ENCODE measurements at regions not wholly inside any gene's neighbourhood (a gene's known extent, or its start where the extent isn't known, plus 50 kb on each side); places are given as distances from the start of the nearest gene placed in this dataset.

DNA sequence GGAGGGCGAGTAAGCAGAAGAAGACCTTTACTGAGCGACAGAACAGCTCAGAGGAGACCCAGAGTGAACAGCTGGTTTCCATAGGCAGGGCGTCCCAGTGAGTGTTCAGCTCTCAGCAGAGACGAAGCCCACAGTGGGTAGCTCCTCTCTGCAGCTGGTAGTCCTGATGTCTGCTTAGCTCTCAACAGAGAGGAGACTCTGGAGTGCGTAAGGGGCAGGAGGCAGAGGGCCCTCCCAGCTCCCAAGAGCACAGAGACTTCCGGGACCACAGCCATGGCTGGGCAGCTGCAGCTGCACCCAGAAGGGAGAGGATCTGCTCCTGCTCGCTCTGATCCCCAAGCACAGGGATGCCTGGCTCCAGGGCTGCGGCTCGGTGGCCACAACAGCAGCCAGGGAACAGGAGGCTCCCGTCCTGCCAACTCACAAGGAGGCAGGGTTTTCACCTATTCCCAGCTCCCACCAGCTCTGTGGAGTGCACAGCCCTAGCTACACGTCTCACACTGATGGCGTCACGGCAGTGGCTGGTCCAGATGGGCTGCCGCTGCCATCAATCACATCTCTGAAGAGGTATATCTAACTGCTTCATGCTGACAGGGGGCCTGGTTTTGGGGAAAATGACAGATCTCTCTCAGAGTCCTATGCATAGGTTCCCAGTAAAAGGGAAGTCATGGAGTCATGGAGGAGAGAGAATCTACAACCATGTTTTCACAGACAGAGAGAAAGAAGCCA is 2660.1 kb upstream of the PCDH20 start:
- intact Hi-C loops (cut with DNase I, micrococcal nuclease), result no loop called here

GRCh38 chr13:64074971-64075474 is 2659.4 kb upstream of the PCDH20 start:
- H3K9me3 Mint-ChIP-seq, result no peaks in the 10 kb centered on the region
- H3K4me1 ChIP-seq (ENCODE audit: insufficient read depth, low read length), result no peaks in the 10 kb centered on the region
- no peak overlapping the region for H3K4me3 Mint-ChIP-seq
- H3K27me3 ChIP-seq (ENCODE audit: control insufficient read depth in 1 of 2, insufficient read depth in 2 of 2, low read length in 2 of 2), result no peaks in the 10 kb centered on the region
- DNase-seq (no peak), ATAC-seq (ENCODE audit: poor library complexity) (no peak)
- H3K4me3 ChIP-seq (ENCODE audit: low read length), result no peak overlapping the region
- H3K27me3 Mint-ChIP-seq, result no peaks in the 10 kb centered on the region
- H3K27ac Mint-ChIP-seq, result no peak overlapping the region
- TF ChIP-seq, protein P1, sequence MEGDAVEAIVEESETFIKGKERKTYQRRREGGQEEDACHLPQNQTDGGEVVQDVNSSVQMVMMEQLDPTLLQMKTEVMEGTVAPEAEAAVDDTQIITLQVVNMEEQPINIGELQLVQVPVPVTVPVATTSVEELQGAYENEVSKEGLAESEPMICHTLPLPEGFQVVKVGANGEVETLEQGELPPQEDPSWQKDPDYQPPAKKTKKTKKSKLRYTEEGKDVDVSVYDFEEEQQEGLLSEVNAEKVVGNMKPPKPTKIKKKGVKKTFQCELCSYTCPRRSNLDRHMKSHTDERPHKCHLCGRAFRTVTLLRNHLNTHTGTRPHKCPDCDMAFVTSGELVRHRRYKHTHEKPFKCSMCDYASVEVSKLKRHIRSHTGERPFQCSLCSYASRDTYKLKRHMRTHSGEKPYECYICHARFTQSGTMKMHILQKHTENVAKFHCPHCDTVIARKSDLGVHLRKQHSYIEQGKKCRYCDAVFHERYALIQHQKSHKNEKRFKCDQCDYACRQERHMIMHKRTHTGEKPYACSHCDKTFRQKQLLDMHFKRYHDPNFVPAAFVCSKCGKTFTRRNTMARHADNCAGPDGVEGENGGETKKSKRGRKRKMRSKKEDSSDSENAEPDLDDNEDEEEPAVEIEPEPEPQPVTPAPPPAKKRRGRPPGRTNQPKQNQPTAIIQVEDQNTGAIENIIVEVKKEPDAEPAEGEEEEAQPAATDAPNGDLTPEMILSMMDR (IDR thresholded peaks at IDR 0.05), result no peak
- POLR2A ChIA-PET, result no interaction called here
- H3K9me3 ChIP-seq (ENCODE audit: control insufficient read depth in 1 of 2, insufficient read depth in 1 of 2, low read length in 2 of 2), result peaks cover 0 to 45% of the 10 kb centered on the region in 2 experiments
- H3K36me3 ChIP-seq (ENCODE audit: insufficient read depth, low read length), result no peaks in the 10 kb centered on the region
- no peak overlapping the region for H3K27ac ChIP-seq (ENCODE audit: low read depth in 1 of 2, low read length in 2 of 2)
- intact Hi-C loops (cut with DNase I, micrococcal nuclease), result no loop called here
- no peaks in the 10 kb centered on the region for H3K4me1 Mint-ChIP-seq (ENCODE audit: low read depth)
- no peaks in the 10 kb centered on the region for H3K36me3 Mint-ChIP-seq (ENCODE audit: low read depth)
- CTCF ChIA-PET, result no interaction called here

More for the DNA sequence above, 2660.1 kb upstream of the PCDH20 start:
- Histone ChIP-seq H3K4me3 (ENCODE audit: low read length) (no peak overlapping the region), H3K27me3 (ENCODE audit: control insufficient read depth in 1 of 2, insufficient read depth in 2 of 2, low read length in 2 of 2) (no peaks in the 10 kb centered on the region), H3K4me1 (ENCODE audit: insufficient read depth, low read length) (no peaks in the 10 kb centered on the region), H3K27ac (ENCODE audit: low read depth in 1 of 2, low read length in 2 of 2) (no peak overlapping the region), H3K36me3 (ENCODE audit: insufficient read depth, low read length) (no peaks in the 10 kb centered on the region), H3K9me3 (ENCODE audit: control insufficient read depth in 1 of 2, insufficient read depth in 1 of 2, low read length in 2 of 2) (peaks cover 0 to 45% of the 10 kb centered on the region in 2 experiments)
- no peaks in the 10 kb centered on the region for H3K36me3 Mint-ChIP-seq (ENCODE audit: low read depth)
- no peak for DNase-seq
- ATAC-seq (ENCODE audit: poor library complexity), result no peak
- ChIA-PET POLR2A (no interaction called here), CTCF (no interaction called here)
- no peaks in the 10 kb centered on the region for H3K4me1 Mint-ChIP-seq (ENCODE audit: low read depth)
- TF ChIP-seq, protein P1 (IDR thresholded peaks at IDR 0.05), result no peak
- no peak overlapping the region for H3K27ac Mint-ChIP-seq
- H3K9me3 Mint-ChIP-seq, result no peaks in the 10 kb centered on the region
- H3K4me3 Mint-ChIP-seq, result no peak overlapping the region
- no peaks in the 10 kb centered on the region for H3K27me3 Mint-ChIP-seq

DNA sequence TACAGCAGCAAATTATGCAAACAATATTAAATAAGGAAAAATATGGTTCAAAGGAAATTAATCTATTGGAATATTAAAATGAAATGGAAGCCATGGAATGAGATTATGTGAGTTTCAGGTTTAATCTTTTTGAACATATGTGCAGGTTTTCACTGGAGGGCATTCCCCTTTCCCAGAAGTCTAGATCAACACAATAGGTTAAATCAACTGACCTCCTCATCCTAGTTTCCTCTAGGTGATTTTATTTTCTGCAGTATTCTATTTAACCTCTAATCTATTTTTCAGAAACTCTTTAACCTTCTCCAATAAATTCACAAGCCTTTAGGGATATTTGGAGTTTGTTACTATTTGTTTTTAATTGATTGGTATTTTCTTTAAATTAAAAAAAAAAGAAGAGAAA is 2657.6 kb upstream of the PCDH20 start:
- TF ChIP-seq, protein P1 (IDR thresholded peaks at IDR 0.05), result no peak
- CTCF ChIA-PET, result no interaction called here

More for the DNA sequence above, 2657.6 kb upstream of the PCDH20 start:
- POLR2A ChIA-PET, result no interaction called here
- Mint-ChIP-seq H3K36me3 (ENCODE audit: low read depth) (no peaks in the 10 kb centered on the region), H3K9me3 (no peaks in the 10 kb centered on the region), H3K27me3 (no peaks in the 10 kb centered on the region), H3K4me3 (no peak overlapping the region), H3K27ac (no peak overlapping the region), H3K4me1 (ENCODE audit: low read depth) (no peaks in the 10 kb centered on the region)
- no peak for DNase-seq
- no peaks in the 10 kb centered on the region for H3K27me3 ChIP-seq (ENCODE audit: control insufficient read depth in 1 of 2, insufficient read depth in 2 of 2, low read length in 2 of 2)
- peaks cover 0 to 33% of the 10 kb centered on the region in 2 experiments for H3K9me3 ChIP-seq (ENCODE audit: control insufficient read depth in 1 of 2, insufficient read depth in 1 of 2, low read length in 2 of 2)
- no peak overlapping the region for H3K4me3 ChIP-seq (ENCODE audit: low read length)
- H3K4me1 ChIP-seq (ENCODE audit: insufficient read depth, low read length), result no peaks in the 10 kb centered on the region
- no peak overlapping the region for H3K27ac ChIP-seq (ENCODE audit: low read depth in 1 of 2, low read length in 2 of 2)
- ATAC-seq (ENCODE audit: poor library complexity), result no peak
- intact Hi-C loops (cut with DNase I, micrococcal nuclease), result no loop called here
- H3K36me3 ChIP-seq (ENCODE audit: insufficient read depth, low read length), result no peaks in the 10 kb centered on the region
